SKM-1 (cell line): ENCODE measurements at regions not wholly inside any gene's neighbourhood (a gene's known extent, or its start where the extent isn't known, plus 50 kb on each side); places are given as distances from the start of the nearest gene placed in this dataset.
"Not testable (repeated sequence)": the region's sequence is repeated elsewhere in the genome, so short reads cannot be mapped to it uniquely, and the experiment has no call there.

Experiments used
- DNase-seq: peaks from one replicate; lab custom pipeline; 2025; ENCODE audit not compliant: unreplicated experiment; lab: John Stamatoyannopoulos, UW

- no peak for DNase-seq
Measured at GRCh38 chr2:147615726-147616125, 229.1 kb upstream of the ACVR2A start.

DNA sequence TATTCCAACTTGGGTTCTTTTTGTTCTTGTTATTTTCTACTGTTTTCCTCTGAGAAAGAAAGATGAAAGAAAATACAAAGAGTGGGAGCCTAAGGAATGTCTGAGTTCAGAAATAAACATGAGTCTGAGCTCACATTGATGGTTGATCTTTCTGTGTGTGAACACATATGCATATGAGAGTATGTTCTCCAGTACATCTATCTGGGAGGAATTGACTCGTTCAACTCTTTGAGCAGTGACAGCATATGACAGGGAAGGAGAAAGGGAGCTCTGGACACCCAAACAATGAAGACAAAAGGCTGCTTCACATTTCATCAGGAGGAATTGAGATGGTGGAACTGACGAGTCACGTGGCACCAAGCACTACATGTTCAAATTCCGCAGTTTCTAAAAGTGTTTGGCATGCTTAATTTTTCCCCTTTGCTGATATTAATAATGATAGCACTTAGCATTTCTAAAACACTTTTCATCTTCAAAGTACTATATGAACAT is 229.8 kb upstream of the ACVR2A start:
- no peak for DNase-seq

- DNase-seq, result no peak
Measured at GRCh38 chr2:147614471-147614870, 230.4 kb upstream of the ACVR2A start.

- no peak for DNase-seq
Measured at GRCh38 chr2:147610496-147611040, 234.3 kb upstream of the ACVR2A start.

DNA sequence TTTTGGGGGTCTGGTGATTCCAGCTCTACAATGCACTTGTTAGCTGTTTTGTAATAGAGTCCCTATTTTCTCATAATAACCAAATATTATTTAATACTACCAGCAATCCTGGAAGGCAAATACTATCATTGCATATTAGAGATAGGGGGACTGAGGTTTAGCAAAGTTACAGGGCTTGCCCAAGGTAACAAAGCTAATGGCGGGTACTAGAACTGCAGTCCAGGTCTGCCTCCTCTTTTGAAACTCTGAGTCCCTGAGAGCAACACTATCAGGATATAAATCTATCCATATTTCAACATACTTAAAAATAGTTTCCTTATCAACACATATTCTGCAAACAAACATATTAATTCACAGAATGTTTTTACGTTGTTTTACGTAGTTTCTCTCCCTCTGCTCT is 235.5 kb upstream of the ACVR2A start:
- no peak for DNase-seq

DNA sequence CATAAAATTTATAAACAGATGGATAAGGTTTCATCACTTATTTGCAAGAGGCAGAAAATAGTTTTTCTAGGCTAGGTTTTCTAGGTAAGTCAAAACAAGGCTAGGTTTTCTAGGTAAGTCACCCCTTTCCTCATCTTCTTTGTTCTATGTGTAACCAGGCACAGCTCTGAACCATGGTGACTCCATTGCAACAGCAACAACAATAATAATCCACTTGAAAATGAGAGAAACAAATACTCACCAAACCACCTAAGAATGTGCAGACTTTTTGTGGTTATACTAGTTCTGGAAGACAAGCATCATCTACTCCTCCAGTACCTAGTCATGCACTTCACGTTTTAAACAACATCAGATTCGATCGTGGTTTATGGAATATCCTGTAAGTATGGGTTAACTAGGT is 237.4 kb upstream of the ACVR2A start:
- DNase-seq, result no peak

DNA sequence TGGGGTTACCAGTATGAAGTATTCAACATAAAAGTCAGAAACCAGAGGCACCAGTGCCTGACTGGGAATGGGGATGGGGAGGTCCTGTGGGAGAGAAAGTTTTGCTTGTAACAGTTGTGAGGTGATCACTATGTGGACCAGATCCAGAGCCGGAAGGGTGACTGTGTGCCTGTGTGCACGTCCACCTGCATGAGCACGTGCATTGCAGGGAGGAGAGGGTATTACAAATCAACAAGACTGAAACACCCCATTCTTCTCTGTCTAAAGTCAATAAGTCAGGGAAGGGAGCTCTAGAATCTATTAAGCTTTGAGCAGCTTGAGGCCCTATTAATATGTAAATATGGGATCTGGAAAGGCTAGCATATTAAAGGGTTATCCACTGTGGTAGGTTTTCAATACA is 241.0 kb upstream of the ACVR2A start:
- no peak for DNase-seq

- DNase-seq, result no peak
Measured at GRCh38 chr2:147603447-147603846, 241.4 kb upstream of the ACVR2A start.

- no peak for DNase-seq
Measured at GRCh38 chr2:147600646-147601045, 244.2 kb upstream of the ACVR2A start.

DNA sequence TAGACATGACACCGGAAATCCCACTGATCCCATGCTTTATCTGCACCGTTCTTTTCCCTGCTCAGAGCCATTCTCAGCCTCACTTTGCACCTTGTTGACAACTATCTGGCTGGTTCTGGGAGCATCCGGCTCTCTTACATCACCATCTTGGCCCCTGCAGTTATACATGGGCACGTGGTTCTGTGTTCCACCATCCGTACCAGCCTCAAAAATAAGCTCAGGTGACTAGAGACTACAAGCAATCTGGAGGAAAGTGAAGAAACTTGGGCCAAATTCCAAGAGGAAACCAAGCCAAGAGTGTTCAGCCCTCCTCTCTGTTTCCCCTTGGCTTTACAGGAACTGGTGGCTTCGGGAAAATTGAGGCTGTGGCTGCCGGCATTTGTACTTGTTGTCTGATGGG is 244.6 kb upstream of the ACVR2A start:
- no peak for DNase-seq

GRCh38 chr2:147595200-147595599 is 249.6 kb upstream of the ACVR2A start:
- DNase-seq, result no peak

GRCh38 chr2:147594038-147594437 is 250.8 kb upstream of the ACVR2A start:
- no peak for DNase-seq

DNA sequence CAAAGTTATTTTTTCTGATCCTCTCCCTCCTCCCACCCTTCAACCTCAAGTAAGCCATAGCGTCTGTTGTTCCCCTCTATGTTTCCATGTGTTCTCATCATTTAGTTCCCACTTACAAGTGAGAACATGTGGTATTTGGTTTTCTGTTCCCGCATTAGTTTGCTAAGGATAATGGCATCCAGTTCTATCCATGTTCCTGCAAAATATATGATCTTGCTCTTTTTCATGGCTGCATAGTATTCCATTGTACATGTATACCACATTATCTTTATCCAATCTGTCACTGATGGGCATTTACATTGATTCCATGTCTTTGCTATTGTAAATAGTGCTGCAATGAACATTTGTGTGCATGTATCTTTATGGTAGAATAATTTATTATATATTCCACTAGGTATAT is 252.0 kb upstream of the ACVR2A start:
- not testable (repeated sequence) for DNase-seq

DNA sequence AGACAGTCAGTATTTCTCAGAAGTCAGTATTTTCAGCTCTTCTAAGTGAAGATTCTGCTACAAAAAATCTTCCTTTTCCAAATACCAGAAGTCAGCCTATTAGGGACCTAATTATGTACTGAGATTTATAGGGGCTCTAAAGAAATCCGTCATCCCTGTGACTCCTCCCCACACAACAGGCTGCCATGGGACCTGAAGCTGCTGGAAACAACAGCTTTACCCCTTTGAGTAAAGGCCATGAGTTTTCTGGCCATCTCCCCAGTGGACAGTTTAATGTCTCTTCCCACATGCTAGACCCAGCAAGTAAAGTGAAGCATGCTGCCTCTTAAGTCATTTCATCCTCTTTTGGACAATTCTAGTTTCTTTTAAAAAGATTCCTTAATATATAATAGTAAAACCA is 255.7 kb upstream of the ACVR2A start:
- DNase-seq, result no peak

GRCh38 chr2:147588191-147588590 is 256.6 kb upstream of the ACVR2A start:
- DNase-seq, result no peak

DNA sequence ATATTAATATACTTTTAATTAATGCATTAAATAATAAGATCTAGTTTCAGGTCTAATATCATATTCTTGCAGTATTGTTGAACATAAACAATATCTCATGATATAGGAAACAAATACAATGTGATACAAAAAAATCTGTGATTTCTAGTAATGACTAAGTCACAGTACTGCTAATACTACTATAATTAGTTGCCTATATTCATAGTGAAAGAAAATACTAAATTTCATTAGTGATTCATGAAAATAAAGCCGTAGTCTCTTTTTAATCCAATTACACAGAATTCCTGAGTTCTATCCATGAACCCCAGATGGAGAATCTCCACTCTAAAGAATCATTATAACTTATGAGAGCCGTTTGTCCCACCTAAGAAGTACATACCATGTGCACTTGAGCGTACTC is 266.3 kb upstream of the ACVR2A start:
- no peak for DNase-seq

DNA sequence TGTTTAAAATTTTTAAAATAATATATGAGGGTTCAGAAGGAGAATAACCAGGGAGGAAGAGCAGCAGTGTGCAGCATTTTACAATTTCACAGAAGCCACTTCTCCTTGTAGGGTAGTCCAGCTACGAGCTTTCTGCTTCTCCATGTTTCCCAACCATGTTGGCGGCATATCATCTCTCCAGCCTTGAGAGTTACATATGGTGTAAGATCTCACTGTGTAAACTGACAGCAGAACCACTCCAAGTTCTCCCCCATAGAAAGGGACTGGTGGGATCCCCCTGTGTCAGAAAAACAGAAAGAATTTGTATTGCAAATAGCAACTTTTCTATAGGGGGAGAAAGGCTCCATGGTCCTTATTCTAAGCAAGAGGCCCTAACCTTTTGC is 266.8 kb upstream of the ACVR2A start:
- no peak for DNase-seq

- no peak for DNase-seq
Measured at GRCh38 chr2:147577323-147577997, 267.4 kb upstream of the ACVR2A start.

- no peak for DNase-seq
Measured at GRCh38 chr2:147575106-147575505, 269.7 kb upstream of the ACVR2A start.

DNA sequence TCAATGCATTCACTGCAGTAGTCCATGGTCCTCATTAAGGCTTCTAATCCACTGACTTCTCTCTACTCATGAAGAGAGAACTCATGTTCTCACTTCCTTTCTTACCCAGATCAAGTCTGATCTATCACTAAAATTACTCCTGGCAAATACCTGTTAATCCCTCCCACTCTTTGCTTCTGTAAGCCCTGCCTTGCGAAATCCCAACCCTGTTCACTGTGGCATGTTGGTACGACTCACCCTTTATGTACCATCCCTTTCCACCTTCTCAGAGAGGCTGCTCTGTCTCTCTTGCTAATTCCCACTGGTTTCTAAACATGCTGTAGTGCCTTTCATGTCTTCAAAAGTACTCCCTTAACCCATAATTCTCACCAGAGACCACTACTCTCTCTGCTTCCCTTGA is 272.2 kb upstream of the ACVR2A start:
- no peak for DNase-seq

DNA sequence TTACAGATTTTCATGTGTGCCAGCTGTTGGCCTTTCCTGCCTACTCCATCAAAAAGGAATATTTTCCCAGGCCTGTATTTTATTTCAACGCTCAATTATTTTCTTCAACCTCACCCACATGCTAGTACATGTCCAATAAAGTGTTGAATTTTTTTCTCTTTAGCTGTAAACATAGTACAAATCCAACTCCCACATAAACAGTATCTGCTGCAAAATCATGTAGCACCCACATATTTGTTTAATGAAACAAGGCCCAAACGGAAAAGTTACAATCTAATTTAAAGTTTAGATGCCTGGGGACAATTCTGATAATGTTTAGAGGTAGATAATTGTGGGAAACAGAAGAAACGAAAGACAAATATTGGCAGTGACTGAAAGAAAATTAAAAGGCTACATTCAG is 275.4 kb upstream of the ACVR2A start:
- DNase-seq, result no peak

DNA sequence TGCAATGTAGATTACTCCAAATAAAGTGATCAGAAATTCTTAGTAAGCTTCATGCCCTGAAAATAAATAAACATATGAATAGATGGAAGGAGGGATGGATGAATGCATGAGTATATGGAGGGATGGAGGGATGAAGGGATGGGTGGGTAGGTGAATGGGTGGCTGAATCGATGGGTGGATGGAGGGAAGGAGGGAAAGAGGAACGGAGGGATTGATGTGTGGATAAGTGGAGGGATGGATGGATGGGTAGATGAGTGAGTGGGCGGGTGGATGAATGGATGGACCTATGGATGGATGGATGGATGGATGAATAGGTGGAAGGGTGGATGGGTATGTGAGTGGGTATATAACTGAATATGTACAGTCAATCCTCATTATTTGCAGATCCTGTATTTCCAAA is 276.7 kb upstream of the ACVR2A start:
- DNase-seq, result no peak

DNA sequence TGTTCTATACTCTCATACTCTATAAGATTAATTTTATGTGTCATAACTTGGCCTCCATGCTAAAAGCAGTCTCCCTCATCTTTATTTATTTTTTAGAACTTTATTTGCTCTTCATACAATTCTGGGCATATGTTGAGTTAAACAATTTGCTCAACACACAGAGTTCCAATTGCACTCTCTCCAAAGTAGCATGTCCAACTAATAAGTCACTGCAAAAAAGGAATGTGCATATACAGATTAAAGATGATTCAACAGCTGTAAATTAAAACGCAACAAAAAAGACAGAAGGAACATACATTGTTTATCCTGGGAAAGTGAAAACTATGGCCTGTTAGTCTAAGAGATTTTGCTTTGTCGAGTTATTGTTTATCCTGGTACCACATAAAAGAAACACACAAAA is 277.7 kb upstream of the ACVR2A start:
- DNase-seq, result no peak
